ENCODE measurements at regions not wholly inside any gene's neighbourhood (a gene's known extent, or its start where the extent isn't known, plus 50 kb on each side); places are given as distances from the start of the nearest gene placed in this dataset.
A peak's percentile ranks its signal among the peaks of the same experiment; 100 is the strongest.
"Not testable (repeated sequence)": the region's sequence is repeated elsewhere in the genome, so short reads cannot be mapped to it uniquely, and the experiment has no call there.

GRCh38 chr2:33690686-33691085, 91.6 kb upstream of the FAM98A start:
- DNase-seq (ENCODE audit: low spot score), result not testable (repeated sequence)

- DNase-seq (ENCODE audit: low spot score), result peak; percentile 47
Measured at GRCh38 chr2:33681364-33681757, 82.3 kb upstream of the FAM98A start.

GRCh38 chr2:33680644-33681363, 81.7 kb upstream of the FAM98A start:
- DNase-seq (ENCODE audit: low spot score), result peak; percentile 29

- DNase-seq (ENCODE audit: low spot score), result no peak
Measured at GRCh38 chr2:33678436-33678835, 79.3 kb upstream of the FAM98A start.

- DNase-seq (ENCODE audit: low spot score), result peak; percentile 19
Measured at GRCh38 chr2:33673937-33674336, 74.8 kb upstream of the FAM98A start.

- no peak for DNase-seq (ENCODE audit: low spot score)
Measured at GRCh38 chr2:33672896-33673295, 73.8 kb upstream of the FAM98A start.

- DNase-seq (ENCODE audit: low spot score), result no peak
Measured at GRCh38 chr2:33672389-33672788, 73.3 kb upstream of the FAM98A start.

GRCh38 chr2:33671198-33671597, 72.1 kb upstream of the FAM98A start:
- DNase-seq (ENCODE audit: low spot score), result no peak

- no peak for DNase-seq (ENCODE audit: low spot score)
Measured at GRCh38 chr2:33670392-33670937, 71.4 kb upstream of the FAM98A start.

- DNase-seq (ENCODE audit: low spot score), result peak; percentile 11
Measured at GRCh38 chr2:33666879-33667278, 67.8 kb upstream of the FAM98A start.

- no peak for DNase-seq (ENCODE audit: low spot score)
Measured at GRCh38 chr2:33665039-33665438, 65.9 kb upstream of the FAM98A start.

- DNase-seq (ENCODE audit: low spot score), result no peak
Measured at GRCh38 chr2:33660416-33661123, 61.5 kb upstream of the FAM98A start.

- DNase-seq (ENCODE audit: low spot score), result no peak
Measured at GRCh38 chr2:33655626-33656320, 56.7 kb upstream of the FAM98A start.

GRCh38 chr2:33652830-33653229, 53.7 kb upstream of the FAM98A start:
- no peak for DNase-seq (ENCODE audit: low spot score)

GRCh38 chr2:33650171-33650570, 51.1 kb upstream of the FAM98A start:
- DNase-seq (ENCODE audit: low spot score), result no peak
